CD8-positive, alpha-beta memory T cell (primary cell): ENCODE measurements at regions not wholly inside any gene's neighbourhood (a gene's known extent, or its start where the extent isn't known, plus 50 kb on each side); places are given as distances from the start of the nearest gene placed in this dataset.

Experiments used
- CTCF ChIA-PET: fragments of 350-600 bp; sonication (Branson Sonifier 250); formaldehyde crosslinking; loops from one replicate; lab custom pipeline; 2021; ENCODE audit warnings: antibody characterized with exemption; lab: Charles Lee
- POLR2A ChIA-PET: fragments of 350-600 bp; sonication (Branson Sonifier 250); formaldehyde crosslinking; loops from one replicate; lab custom pipeline; 2021; ENCODE audit warnings: antibody characterized with exemption; lab: Charles Lee
- DNase-seq, 5 donors: peaks; one replicate each; pipeline versions ENCODE4 v3.0.0 to v3.0.0-alpha.2; 2020 to 2022; ENCODE audit warnings: mixed read lengths in 1 of 5
- H3K27ac ChIP-seq: one replicate; pipeline ENCODE4 v1.7.0; 2013; ENCODE audit warnings: low read depth, mild to moderate bottlenecking, low read length, moderate library complexity
- H3K27me3 ChIP-seq: 2 replicates; pipeline ENCODE4 v1.7.0; 2013; ENCODE audit warnings: low read length, mild to moderate bottlenecking; ENCODE audit not compliant: insufficient read depth, poor library complexity, severe bottlenecking
- H3K36me3 ChIP-seq: 2 replicates; pipeline ENCODE4 v1.7.0; 2013; ENCODE audit warnings: mild to moderate bottlenecking, low read length, moderate library complexity; ENCODE audit not compliant: insufficient read depth
- H3K4me1 ChIP-seq: 2 replicates; pipeline ENCODE4 v1.7.0; 2013; ENCODE audit warnings: mild to moderate bottlenecking, low read length, moderate library complexity; ENCODE audit not compliant: insufficient read depth
- H3K4me3 ChIP-seq: 2 replicates; pipeline ENCODE4 v1.7.0; 2013; ENCODE audit warnings: mild to moderate bottlenecking, low read length
- H3K9me3 ChIP-seq: 2 replicates; pipeline ENCODE4 v1.7.0; 2013; ENCODE audit warnings: mild to moderate bottlenecking, low read length
- H3K27ac Mint-ChIP-seq, 8 donors: one replicate each; pipeline ENCODE4 v1.8.0; 2020 to 2021; ENCODE audit warnings: mixed read lengths in 8 of 8, mild to moderate bottlenecking in 6 of 8, inconsistent platforms in 3 of 8, moderate library complexity in 3 of 8
- H3K27me3 Mint-ChIP-seq, 2 donors: one replicate each; pipeline ENCODE4 v1.8.0; 2020 to 2021; ENCODE audit warnings: mixed read lengths in 2 of 2, mild to moderate bottlenecking in 1 of 2, moderate library complexity in 1 of 2
- H3K36me3 Mint-ChIP-seq, 3 donors: one replicate each; pipeline ENCODE4 v1.8.0; 2020 to 2021; ENCODE audit warnings: mixed read lengths in 3 of 3, inconsistent platforms in 1 of 3, mild to moderate bottlenecking in 1 of 3
- H3K4me1 Mint-ChIP-seq, 3 donors: one replicate each; pipeline ENCODE4 v1.8.0; 2020 to 2021; ENCODE audit warnings: mixed read lengths in 3 of 3, inconsistent platforms in 1 of 3, mild to moderate bottlenecking in 1 of 3
- H3K4me3 Mint-ChIP-seq, 7 donors: one replicate each; pipeline ENCODE4 v1.8.0; 2020 to 2021; ENCODE audit warnings: mixed read lengths in 7 of 7, mild to moderate bottlenecking in 6 of 7, moderate library complexity in 4 of 7, inconsistent platforms in 2 of 7
- H3K9me3 Mint-ChIP-seq, 5 donors: one replicate each; pipeline ENCODE4 v1.8.0; 2020 to 2022; ENCODE audit warnings: mixed read lengths in 5 of 5, mild to moderate bottlenecking in 3 of 5, moderate library complexity in 2 of 5, inconsistent platforms in 1 of 5

DNA sequence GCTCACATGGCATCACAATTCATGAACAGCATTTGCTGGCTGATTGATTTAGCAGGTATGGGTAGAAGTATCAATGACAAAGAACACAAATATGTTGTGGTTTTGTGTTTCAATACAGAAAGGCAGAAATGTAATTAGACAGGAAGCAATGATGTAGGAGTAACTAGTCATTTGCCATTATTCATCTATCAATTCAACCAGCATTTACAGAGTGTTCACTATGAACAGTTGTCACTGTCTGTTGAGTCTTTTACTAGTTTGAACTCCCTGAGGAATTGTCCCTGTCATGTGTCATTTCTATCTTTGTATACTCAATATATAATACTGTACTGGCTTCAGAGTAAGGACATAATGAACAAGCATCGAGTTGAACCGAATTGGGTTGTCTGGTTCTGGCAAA lies 51.5 kb upstream of the ARHGAP24 start:
- peaks cover 0 to 11% (median 5%) of the 10 kb centered on the region in 5 donors for H3K9me3 Mint-ChIP-seq
- no peak overlapping the region for H3K4me3 Mint-ChIP-seq
- no peaks in the 10 kb centered on the region for H3K27me3 Mint-ChIP-seq
- CTCF ChIA-PET, result no interaction called here
- Histone ChIP-seq H3K4me3 (no peak overlapping the region), H3K27ac (no peak overlapping the region), H3K9me3 (no peaks in the 10 kb centered on the region), H3K27me3 (no peaks in the 10 kb centered on the region), H3K36me3 (no peaks in the 10 kb centered on the region), H3K4me1 (no peaks in the 10 kb centered on the region)
- H3K27ac Mint-ChIP-seq, result no peak overlapping the region
- no peaks in the 10 kb centered on the region for H3K36me3 Mint-ChIP-seq
- no peaks in the 10 kb centered on the region for H3K4me1 Mint-ChIP-seq
- DNase-seq, result no peak
- POLR2A ChIA-PET, result no interaction called here
